Iris pigment epithelial cell (primary cell): ENCODE measurements at regions not wholly inside any gene's neighbourhood (a gene's known extent, or its start where the extent isn't known, plus 50 kb on each side); places are given as distances from the start of the nearest gene placed in this dataset.

Experiments
- DNase-seq: peaks from one replicate; pipeline ENCODE4 v3.0.0-alpha.2; 2011; ENCODE audit warnings: low read depth

- no peak for DNase-seq
Observed at GRCh38 chr5:68431186-68431585, 215.6 kb downstream of the PIK3R1 start.

DNA sequence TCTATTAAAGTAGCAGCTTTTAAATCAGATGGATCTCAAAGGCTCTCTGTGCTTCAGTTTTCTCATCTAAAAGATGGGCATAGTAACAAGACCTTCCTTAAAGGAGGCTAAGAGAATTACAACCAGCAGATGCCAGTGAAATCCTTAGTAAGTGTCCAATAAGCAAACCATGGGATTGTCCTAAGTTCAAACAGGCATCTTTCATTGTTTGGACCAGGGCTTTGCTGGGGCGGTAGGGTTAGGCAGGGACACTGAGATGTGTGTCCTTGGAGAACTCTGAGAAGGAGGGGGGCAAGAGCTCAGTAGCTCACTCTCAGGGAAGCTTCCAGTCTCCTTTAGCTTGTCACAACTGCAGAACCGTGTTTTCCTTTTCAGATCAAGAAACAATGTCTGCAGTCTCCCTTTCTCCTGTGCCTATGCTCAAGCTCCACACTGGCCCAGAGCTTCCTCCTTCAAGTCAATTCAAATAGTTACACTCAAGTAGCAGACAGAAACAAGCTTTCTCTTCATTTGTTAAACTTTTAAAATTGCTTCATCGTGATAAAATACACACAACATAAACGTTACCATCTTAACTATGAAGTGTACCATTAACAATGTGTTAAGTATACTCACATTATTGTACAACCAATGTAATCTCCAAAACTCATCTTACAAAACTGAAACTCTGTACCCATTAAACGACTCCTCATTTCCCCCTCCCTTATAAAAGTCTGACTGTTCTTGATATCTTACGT, 216.2 kb downstream of the PIK3R1 start:
- no peak for DNase-seq

DNA sequence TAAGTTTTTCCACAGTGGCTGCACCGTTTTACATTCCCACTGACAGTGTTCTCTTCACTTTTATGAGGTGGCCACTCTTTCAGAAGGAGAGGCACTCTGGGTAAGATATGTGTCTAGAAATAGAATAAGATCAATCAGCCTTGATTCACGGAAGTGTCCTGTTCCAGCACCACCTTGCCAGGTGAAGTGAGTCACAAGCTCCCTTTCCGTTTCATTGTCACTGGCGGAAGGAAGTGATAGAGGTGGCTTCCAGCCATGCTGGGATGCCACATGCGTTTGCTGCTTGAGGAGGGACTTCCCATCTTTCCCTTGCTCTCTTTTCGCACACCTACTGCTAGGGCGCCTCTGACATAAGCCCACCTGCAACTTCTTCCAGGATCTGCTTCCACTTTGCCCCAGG, 217.1 kb downstream of the PIK3R1 start:
- DNase-seq = no peak

- DNase-seq = no peak
Observed at GRCh38 chr5:68433526-68433922, 218.0 kb downstream of the PIK3R1 start.

GRCh38 chr5:68433923-68434879, 218.6 kb downstream of the PIK3R1 start:
- DNase-seq = peak; percentile 95

DNA sequence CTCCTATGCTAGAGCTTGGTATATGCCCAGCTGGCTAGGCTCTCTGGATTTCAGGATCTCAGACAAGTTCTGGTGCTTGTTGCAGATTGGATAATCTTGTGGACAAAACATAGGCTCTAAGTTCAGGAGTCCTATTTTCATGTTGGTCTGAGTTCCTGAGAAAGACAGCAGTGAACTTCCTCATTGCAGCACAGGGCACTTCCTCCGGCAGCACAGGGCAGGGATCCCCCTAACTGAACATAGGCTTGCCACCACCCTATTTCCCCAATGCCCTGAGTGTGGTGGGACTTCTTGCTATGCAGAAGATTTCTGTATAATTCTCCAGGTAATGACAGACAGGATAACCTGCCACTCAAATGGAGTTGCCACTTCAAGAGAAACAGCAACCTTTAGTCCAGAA, 220.1 kb downstream of the PIK3R1 start:
- no peak for DNase-seq

DNA sequence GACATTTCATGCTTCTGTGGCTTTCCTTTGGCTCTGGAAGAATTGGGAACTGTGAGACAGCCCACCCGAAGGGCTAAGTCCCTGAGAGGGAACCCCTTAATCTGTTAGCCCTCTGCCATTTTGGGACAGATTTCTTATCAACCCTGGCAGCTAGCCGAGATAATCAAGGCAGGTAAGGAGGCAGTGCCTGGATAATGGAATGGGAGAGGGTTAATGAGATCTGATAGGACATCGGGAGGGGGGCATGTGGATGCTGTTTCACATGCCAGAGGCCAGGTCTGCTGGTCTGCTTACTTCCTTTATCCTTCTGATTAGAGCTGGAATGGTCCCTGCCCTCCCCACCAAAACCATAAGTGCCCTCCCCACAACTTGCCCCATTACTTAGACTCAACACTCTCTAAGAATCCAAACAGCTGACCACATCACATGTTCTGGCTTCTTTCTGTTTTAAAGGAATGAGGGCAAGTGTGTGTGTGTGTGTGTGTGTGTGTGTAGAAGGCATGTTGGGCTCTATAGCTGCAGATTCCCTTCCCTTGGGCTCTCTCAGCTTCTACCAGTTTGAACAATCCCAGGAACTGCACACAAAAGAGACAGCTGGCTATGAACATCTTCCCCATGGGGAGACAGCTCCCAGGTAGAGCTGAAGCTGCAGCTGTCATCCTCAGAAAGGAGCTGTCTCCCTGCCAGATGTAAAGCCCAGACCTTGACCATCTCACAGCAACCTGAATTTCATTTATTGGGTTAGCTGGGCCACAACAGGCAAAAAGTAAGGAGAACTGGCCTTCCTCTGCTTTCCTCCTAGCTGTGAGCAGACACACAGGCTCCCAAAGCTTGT, 221.3 kb downstream of the PIK3R1 start:
- peak; percentile 45 for DNase-seq

- DNase-seq = no peak
Observed at GRCh38 chr5:68438876-68439275, 223.3 kb downstream of the PIK3R1 start.

DNA sequence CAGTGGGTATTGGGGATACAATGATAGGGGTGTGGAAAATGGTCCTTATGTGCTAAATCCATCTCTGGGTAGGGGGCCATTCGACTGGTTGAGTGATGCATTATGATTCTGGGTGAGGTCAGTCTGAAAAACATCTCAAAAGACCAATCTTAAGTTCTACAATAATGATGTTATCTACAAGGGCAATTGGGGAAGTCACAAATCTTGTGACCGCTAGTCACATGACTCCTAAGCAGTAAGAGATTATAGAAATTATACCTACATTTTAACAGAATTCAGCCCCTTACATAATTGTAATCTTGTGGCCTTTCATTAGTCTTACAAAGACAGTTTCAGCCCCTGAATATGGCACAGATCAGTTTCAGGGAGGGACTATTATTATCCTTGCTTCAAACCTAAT, 224.7 kb downstream of the PIK3R1 start:
- DNase-seq = no peak

GRCh38 chr5:68440651-68441050, 225.1 kb downstream of the PIK3R1 start:
- DNase-seq = no peak

DNA sequence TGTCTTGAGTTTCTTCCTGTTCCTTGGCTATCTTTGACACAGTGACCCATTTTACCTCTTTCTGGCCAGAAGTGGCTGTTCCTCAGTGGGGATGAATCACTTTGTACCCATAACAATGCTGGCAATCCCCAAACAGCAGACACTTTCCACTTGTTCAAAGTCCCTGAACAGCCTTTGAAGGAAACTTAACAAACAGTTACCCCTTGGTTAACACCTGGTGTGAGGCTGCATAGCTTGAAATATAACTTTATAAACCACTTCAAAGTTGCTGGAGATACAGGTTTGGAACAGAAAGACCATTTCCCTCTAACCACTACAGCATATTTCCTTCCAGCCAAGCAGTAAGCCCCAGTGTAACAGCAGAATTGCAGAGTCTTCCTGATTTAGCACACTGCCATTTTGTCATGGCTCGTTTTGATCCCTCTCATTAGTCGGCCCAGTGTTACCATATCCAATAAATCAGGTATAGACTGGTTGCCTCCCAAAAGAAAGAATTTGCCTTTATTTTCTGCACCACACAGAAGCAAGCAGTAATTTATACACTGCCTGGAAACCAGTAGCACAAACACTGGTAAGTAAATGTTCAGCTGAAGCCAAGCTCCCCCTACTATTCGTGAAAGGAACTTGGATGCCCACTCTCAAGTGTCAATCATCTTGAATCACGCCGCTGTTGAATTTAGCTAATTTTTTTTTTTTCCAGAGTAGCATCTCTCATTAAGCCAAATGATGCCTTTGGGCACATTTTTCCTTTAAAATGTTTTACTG, 225.9 kb downstream of the PIK3R1 start:
- no peak for DNase-seq

DNA sequence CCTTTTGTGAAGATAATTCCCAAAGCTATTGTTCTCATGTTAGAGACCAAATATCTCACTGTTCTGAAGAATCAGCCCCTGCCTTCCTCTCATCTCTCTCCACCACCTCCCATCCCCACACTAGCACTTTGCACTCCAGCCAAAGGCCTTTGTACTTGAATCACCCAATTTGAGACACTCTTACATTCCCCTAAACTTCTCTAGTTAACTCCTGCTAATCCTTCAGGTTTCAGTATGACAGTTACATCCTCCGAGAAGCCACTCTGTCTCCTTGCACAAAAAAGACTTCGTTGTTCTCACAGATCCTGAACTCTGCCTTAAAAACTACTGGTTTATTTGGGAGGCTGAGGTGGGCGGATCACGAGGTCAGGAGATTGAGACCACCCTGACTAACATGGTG, 227.5 kb downstream of the PIK3R1 start:
- DNase-seq = no peak

- no peak for DNase-seq
Observed at GRCh38 chr5:68444048-68444447, 228.5 kb downstream of the PIK3R1 start.

GRCh38 chr5:68444833-68445232, 229.3 kb downstream of the PIK3R1 start:
- DNase-seq = no peak

GRCh38 chr5:68445257-68446069, 229.9 kb downstream of the PIK3R1 start:
- DNase-seq = no peak

DNA sequence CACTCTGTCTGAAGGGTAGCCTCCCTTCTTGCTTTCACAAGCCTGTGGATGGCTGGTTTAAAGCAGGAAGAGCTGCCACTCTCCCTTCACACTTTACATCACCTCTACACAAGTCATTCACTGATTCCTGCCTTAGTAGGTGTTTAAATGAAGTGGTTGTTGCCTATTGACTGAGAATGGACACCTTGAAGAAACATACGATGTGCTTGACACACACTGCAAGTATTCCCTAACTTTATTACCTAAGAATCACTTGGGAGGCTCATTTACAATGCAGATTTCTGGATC, 230.5 kb downstream of the PIK3R1 start:
- DNase-seq = no peak

DNA sequence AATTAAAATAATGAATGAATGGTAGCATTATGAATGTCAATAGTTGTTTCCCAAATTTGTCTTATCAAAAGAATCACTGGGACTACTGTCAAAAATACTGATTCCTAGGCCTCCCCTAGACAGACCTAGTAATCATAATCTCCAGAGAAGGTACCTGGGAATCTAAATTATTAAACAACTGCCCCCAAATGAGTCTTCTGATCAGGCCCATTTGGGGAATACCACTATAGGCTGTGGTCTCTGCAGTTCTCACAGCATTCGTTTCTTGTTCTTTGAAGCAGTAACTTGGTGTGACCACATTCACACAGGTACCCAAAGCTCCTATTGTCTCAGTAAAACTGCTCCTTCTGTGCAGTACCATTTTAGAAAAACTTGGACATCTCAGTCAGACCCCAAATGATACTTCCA, 230.9 kb downstream of the PIK3R1 start:
- DNase-seq = no peak

DNA sequence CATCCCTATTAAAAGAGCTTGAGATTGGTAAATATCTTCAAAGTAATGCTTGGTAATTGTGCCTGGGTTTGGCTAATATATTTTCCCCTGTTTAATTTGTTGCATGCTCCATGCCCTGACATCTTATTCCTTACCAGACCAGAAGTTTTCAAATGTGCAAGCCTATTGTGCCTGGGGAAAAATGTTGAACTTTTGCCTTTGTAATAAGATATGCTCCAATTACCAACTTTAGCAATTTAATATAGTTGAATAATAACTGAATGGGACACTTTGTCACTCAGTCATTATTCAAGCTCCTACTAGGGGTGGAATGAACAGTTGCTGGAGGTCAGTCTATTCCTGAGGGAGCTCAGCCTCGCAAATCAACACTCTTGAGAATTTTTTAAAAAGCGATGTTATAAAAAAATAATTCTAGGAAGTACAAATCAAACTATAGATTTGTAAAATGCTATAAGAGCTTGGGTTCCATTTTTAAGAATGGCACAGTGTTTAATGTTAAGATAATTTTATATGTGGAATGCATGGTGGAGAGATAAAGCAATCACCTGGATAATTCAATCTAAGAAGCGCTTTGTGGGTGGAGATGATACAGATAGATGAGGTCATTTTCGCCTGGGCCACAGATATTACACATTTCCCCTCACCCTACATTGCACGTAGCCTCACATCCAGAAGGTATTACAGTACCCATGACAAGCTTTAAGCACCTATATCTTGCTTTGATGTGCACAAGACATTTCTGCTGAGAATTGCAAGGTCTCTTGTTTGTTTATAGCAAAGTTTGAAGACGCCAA, 231.8 kb downstream of the PIK3R1 start:
- DNase-seq = no peak

DNA sequence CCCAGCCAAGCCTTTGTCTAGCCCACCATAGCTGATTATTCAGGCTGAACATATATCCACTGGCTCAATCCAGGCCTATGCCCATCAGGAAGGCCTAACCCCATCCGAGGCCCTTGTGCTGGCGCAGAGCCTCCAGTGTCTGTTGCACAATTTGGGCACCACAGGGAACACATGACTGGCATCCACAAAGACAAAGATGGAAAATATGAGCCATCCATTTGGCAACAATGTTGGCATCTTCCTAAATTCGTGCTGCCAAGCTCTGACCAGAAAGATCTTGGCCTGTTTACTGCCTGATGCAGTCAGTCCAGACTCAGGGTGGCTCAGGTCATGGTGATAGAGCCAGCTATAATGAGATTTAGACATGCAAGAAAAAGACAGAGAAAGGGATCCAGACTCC, 233.8 kb downstream of the PIK3R1 start:
- DNase-seq = no peak

DNA sequence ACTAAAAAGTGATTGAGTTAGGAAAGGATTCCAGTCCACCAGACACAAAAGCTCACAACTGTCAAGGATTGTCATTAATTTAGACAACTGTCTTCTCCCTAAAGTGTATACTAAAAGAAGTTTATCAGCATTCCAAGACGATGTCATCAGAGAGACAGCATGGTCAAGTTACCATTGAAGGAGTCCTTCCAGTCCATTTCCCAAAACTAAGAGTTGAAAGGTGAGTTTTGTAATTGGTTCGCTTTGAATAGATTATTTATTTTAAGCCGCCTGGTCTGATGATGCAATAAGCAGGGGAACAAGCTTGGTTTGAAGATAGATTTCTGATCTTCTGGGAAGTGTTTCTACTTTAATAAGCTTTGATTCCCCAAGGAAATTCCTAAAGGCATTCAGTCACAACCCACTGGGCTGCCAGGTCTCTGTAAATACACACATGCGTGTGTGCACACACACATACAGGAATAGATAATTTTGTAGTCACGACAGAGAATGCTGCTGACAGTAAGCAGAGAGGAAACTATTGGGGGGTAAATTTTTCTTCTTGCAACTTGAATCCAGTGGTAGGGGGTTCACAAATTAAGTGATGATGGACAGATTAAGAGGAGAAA, 234.8 kb downstream of the PIK3R1 start:
- peak; percentile 61 for DNase-seq
